PC-9 (cell line): ENCODE measurements at regions not wholly inside any gene's neighbourhood (a gene's known extent, or its start where the extent isn't known, plus 50 kb on each side); places are given as distances from the start of the nearest gene placed in this dataset.

ENCODE experiments used
- BruUV-seq: library from RNA; stranded (reverse); fragments of 400-500 nt; replicated peaks from 2 replicates; lab custom pipeline; 2021; lab: Mats Ljungman, UMichigan
- CTCF ChIA-PET: fragments of 300-600 bp; sonication (Branson Sonifier 250); formaldehyde crosslinking; loops from one replicate; lab custom pipeline; 2022; ENCODE audit warnings: antibody characterized with exemption; lab: Charles Lee
- POLR2A ChIA-PET: fragments of 300-600 bp; sonication (Branson Sonifier 250); formaldehyde crosslinking; loops from one replicate; lab custom pipeline; 2022; ENCODE audit warnings: antibody characterized with exemption; ENCODE audit not compliant: unreplicated experiment; lab: Charles Lee
- DNase-seq, 2 experiments: peaks; one replicate each; pipeline versions ENCODE4 v3.0.0 to v3.0.0-alpha.2; 2015 to 2022; ENCODE audit warnings: mixed read lengths in 1 of 2
- H2AFZ ChIP-seq: fragments of 200-600 bp; sonication (generic); 2 replicates; pipeline ENCODE4 v1.8.1; 2017; ENCODE audit warnings: antibody characterized with exemption
- H3F3A ChIP-seq: fragments of 200-600 bp; sonication (generic); 2 replicates; pipeline ENCODE4 v1.8.1; 2017; ENCODE audit warnings: antibody characterized with exemption, mild to moderate bottlenecking, low read depth; ENCODE audit not compliant: insufficient read depth
- H3K27ac ChIP-seq: fragments of 200-600 bp; sonication (generic); 2 replicates; pipeline ENCODE4 v1.6.1; 2016; ENCODE audit warnings: mixed run types
- H3K27me3 ChIP-seq: fragments of 200-600 bp; sonication (generic); 2 replicates; pipeline ENCODE4 v1.6.1; 2016; ENCODE audit warnings: low read depth, mixed run types; ENCODE audit not compliant: insufficient read depth
- H3K36me3 ChIP-seq: fragments of 200-600 bp; sonication (generic); 2 replicates; pipeline ENCODE4 v1.6.1; 2016; ENCODE audit warnings: low read depth, mixed run types
- H3K4me1 ChIP-seq: fragments of 200-600 bp; sonication (generic); replicated peaks from 2 replicates; pipeline ENCODE4 v1.6.1; 2016; ENCODE audit warnings: mixed run types; ENCODE audit not compliant: insufficient read depth
- H3K4me2 ChIP-seq: fragments of 200-600 bp; sonication (generic); 2 replicates; pipeline ENCODE4 v1.6.1; 2017; ENCODE audit warnings: mixed run types
- H3K4me3 ChIP-seq: fragments of 200-600 bp; sonication (generic); 2 replicates; pipeline ENCODE4 v1.6.1; 2016; ENCODE audit warnings: mixed run types
- H3K79me2 ChIP-seq: fragments of 200-600 bp; sonication (generic); 2 replicates; pipeline ENCODE4 v1.6.1; 2017; ENCODE audit warnings: low read depth, mixed run types
- H3K9me2 ChIP-seq: fragments of 200-600 bp; sonication (generic); 2 replicates; pipeline ENCODE4 v1.8.1; 2017; ENCODE audit warnings: mild to moderate bottlenecking; ENCODE audit not compliant: insufficient read depth
- H3K9me3 ChIP-seq: fragments of 200-600 bp; sonication (generic); 2 replicates; pipeline ENCODE4 v1.8.1; 2016; ENCODE audit warnings: low read depth; ENCODE audit not compliant: insufficient read depth
- H4K20me1 ChIP-seq: fragments of 200-600 bp; sonication (generic); 2 replicates; pipeline ENCODE4 v1.8.1; 2017; ENCODE audit not compliant: insufficient read depth
- CTCF ChIP-seq: fragments of 200-600 bp; sonication (generic); conservative IDR thresholded peaks from 2 replicates; pipeline ENCODE4 v1.6.1; 2017; ENCODE audit warnings: mixed run types, antibody characterized with exemption, mild to moderate bottlenecking, moderate library complexity
- EZH2 ChIP-seq: fragments of 200-600 bp; sonication (generic); IDR thresholded peaks from 2 replicates; pipeline ENCODE4 v1.8.0; 2017; ENCODE audit warnings: antibody characterized with exemption, low read depth
- intact Hi-C: fragments of 100-400 bp; cut with micrococcal nuclease; formaldehyde crosslinking; loops from one replicate; pipeline ENCODE4 v1.10.0; 2022; ENCODE audit not compliant: unreplicated experiment

GRCh38 chr7:47191316-47191715 is 390.6 kb downstream of the TNS3 start:
- POLR2A ChIA-PET: no interaction called here
- CTCF ChIA-PET: no interaction called here
- Histone ChIP-seq H3K4me3 (no peak overlapping the region), H3K4me1 (no peaks in the 10 kb centered on the region), H4K20me1 (no peaks in the 10 kb centered on the region), H3K36me3 (no peaks in the 10 kb centered on the region), H2AFZ (no peak overlapping the region), H3K4me2 (no peak overlapping the region), H3K9me2 (no peaks in the 10 kb centered on the region), H3K27me3 (peaks cover 33% of the 10 kb centered on the region; the same call in 1 of the 2 replicates), H3F3A (no peaks in the 10 kb centered on the region), H3K79me2 (no peaks in the 10 kb centered on the region), H3K27ac (no peak overlapping the region), H3K9me3 (no peaks in the 10 kb centered on the region)
- no TSS peak for BruUV-seq
- intact Hi-C loops: no loop called here
- TF ChIP-seq EZH2 (no peak), CTCF (no peak)
- no peak for DNase-seq

GRCh38 chr7:47190462-47190861 is 391.4 kb downstream of the TNS3 start:
- no peaks in the 10 kb centered on the region for H3F3A ChIP-seq

GRCh38 chr7:47188653-47189315 is 393.1 kb downstream of the TNS3 start:
- BruUV-seq: no TSS peak
- H3K9me2 ChIP-seq: no peaks in the 10 kb centered on the region
- H3F3A ChIP-seq: no peaks in the 10 kb centered on the region
- DNase-seq: no peak
- TF ChIP-seq CTCF (no peak), EZH2 (no peak)
- ChIA-PET POLR2A (interaction anchor here (0.6 kb wide), 1 partner anchor 670 kb away, joined by 9 read pairs; no protein-coding TSS in a partner anchor), CTCF (no interaction called here)
- H3K27ac ChIP-seq: no peak overlapping the region
- no peak overlapping the region for H2AFZ ChIP-seq
- no peaks in the 10 kb centered on the region for H3K79me2 ChIP-seq
- no peak overlapping the region for H3K4me2 ChIP-seq
- no peak overlapping the region for H3K4me3 ChIP-seq
- no peaks in the 10 kb centered on the region for H4K20me1 ChIP-seq
- no peaks in the 10 kb centered on the region for H3K9me3 ChIP-seq
- no peaks in the 10 kb centered on the region for H3K4me1 ChIP-seq
- H3K36me3 ChIP-seq: no peaks in the 10 kb centered on the region
- intact Hi-C loops: no loop called here
- peaks cover 39% of the 10 kb centered on the region; the same call in 1 of the 2 replicates for H3K27me3 ChIP-seq

More at GRCh38 chr7:47190462-47190861, 391.4 kb downstream of the TNS3 start:
- POLR2A ChIA-PET: no interaction called here
- Histone ChIP-seq H3K27me3 (peaks cover 39% of the 10 kb centered on the region; the same call in 1 of the 2 replicates), H2AFZ (no peak overlapping the region), H3K4me1 (no peaks in the 10 kb centered on the region), H3K36me3 (no peaks in the 10 kb centered on the region), H3K9me3 (no peaks in the 10 kb centered on the region), H3K79me2 (no peaks in the 10 kb centered on the region), H3K4me3 (no peak overlapping the region), H3K9me2 (no peaks in the 10 kb centered on the region), H3K4me2 (no peak overlapping the region), H3K27ac (no peak overlapping the region), H4K20me1 (no peaks in the 10 kb centered on the region)
- CTCF ChIA-PET: no interaction called here
- intact Hi-C loops: no loop called here
- no TSS peak for BruUV-seq
- TF ChIP-seq EZH2 (no peak), CTCF (no peak)
- no peak for DNase-seq
